HEK293 (cell line): ENCODE measurements at regions not wholly inside any gene's neighbourhood (a gene's known extent, or its start where the extent isn't known, plus 50 kb on each side); places are given as distances from the start of the nearest gene placed in this dataset.

ENCODE experiments used
- BCL11B ChIP-seq: fragments of 450-650 bp; formaldehyde crosslinking; IDR thresholded peaks from 2 replicates; pipeline ENCODE4 v1.5.1; 2016; ENCODE audit warnings: low read depth, missing biosample characterization, missing genetic modification characterization
- YY1 ChIP-seq: fragments of 450-650 bp; formaldehyde crosslinking; IDR thresholded peaks from 2 replicates; pipeline ENCODE4 v1.5.1; 2018; ENCODE audit warnings: missing biosample characterization, missing genetic modification characterization
- ZBTB1 ChIP-seq: fragments of 450-650 bp; formaldehyde crosslinking; IDR thresholded peaks from 2 replicates; pipeline ENCODE4 v1.5.1; 2016; ENCODE audit warnings: missing biosample characterization, missing genetic modification characterization
- ZNF132 ChIP-seq: fragments of 450-650 bp; formaldehyde crosslinking; IDR thresholded peaks from 2 replicates; pipeline ENCODE4 v1.5.1; 2017; ENCODE audit warnings: missing biosample characterization, missing genetic modification characterization, borderline replicate concordance
- ZNF274 ChIP-seq, 2 experiments: fragments of 200-500 bp in 1 of 2; fragments of 450-650 bp in 1 of 2; sonication (Bioruptor generic) in 1 of 2; formaldehyde crosslinking in 1 of 2; IDR thresholded peaks; 2 replicates each; pipeline versions ENCODE4 v1.5.1 to v1.6.1; 2014 to 2016; ENCODE audit warnings: borderline replicate concordance in 1 of 2, inconsistent platforms in 1 of 2, low read length in 1 of 2, missing biosample characterization in 1 of 2, missing genetic modification characterization in 1 of 2
- ZNF548 ChIP-seq: fragments of 450-650 bp; formaldehyde crosslinking; IDR thresholded peaks from 2 replicates; pipeline ENCODE4 v1.5.1; 2016; ENCODE audit warnings: missing biosample characterization, missing genetic modification characterization
- TF ChIP-seq, protein P1 (sequence below): fragments of 450-650 bp; formaldehyde crosslinking; IDR thresholded peaks from 2 replicates; pipeline ENCODE4 v1.5.1; 2016; ENCODE audit warnings: missing biosample characterization, missing genetic modification characterization
- TF ChIP-seq, protein P2 (sequence below): sonication (generic); formaldehyde crosslinking; IDR thresholded peaks from 2 replicates; pipeline ENCODE4 v1.8.1; 2022; ENCODE audit warnings: mild to moderate bottlenecking, moderate library complexity, missing genetic modification reagents
- TF ChIP-seq, protein P3 (sequence below): fragments of 450-650 bp; formaldehyde crosslinking; IDR thresholded peaks from 2 replicates; pipeline ENCODE4 v1.5.1; 2016; ENCODE audit warnings: missing biosample characterization, missing genetic modification characterization
- TF ChIP-seq, protein P4 (sequence below): fragments of 450-650 bp; formaldehyde crosslinking; IDR thresholded peaks from 2 replicates; pipeline ENCODE4 v1.5.1; 2016; ENCODE audit warnings: missing biosample characterization, missing genetic modification characterization, low read depth
- TF ChIP-seq, protein P5 (sequence below): fragments of 450-650 bp; formaldehyde crosslinking; IDR thresholded peaks from 2 replicates; pipeline ENCODE4 v1.5.1; 2016; ENCODE audit warnings: missing biosample characterization, missing genetic modification characterization, borderline replicate concordance
- TF ChIP-seq, protein P6 (sequence below): fragments of 450-650 bp; formaldehyde crosslinking; IDR thresholded peaks from 2 replicates; pipeline ENCODE4 v1.5.1; 2016; ENCODE audit warnings: missing biosample characterization, missing genetic modification characterization
- TF ChIP-seq, protein P7 (sequence below): fragments of 450-650 bp; formaldehyde crosslinking; IDR thresholded peaks from 2 replicates; pipeline ENCODE4 v1.5.1; 2016; ENCODE audit warnings: missing biosample characterization, missing genetic modification characterization

DNA sequence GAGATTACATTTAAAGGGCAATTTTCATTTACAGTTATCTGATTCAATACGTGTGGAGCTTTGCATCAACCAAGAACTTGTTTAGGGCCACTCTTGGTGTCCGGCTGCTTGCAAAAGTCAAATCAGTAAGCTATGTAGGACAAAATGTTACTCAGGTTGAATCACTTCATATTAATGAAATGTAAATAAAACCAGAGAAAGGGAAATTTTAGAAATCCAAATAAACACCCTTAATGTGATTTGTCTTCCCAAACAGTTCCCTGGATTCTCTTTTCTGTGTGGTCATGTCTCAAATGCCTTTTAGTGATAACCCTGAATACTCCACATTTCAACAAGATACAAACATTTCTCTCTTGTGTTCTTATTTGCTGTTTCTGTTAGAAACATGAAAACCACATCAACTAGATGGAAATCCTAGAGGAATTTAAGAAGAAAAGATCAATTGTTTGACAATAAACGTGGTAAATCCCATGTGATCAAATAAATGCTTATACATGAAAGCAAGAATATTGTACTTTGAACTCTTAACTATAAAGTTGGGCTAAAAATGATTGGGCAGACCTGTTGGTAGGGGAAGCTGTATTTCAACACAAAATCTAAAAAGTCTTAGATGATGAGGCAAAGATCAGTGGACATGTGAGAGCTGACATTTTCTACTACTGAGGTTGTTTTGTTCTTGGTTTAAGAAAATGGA, 101.3 kb downstream of the CDC42EP3 start:
- TF ChIP-seq, protein P1, sequence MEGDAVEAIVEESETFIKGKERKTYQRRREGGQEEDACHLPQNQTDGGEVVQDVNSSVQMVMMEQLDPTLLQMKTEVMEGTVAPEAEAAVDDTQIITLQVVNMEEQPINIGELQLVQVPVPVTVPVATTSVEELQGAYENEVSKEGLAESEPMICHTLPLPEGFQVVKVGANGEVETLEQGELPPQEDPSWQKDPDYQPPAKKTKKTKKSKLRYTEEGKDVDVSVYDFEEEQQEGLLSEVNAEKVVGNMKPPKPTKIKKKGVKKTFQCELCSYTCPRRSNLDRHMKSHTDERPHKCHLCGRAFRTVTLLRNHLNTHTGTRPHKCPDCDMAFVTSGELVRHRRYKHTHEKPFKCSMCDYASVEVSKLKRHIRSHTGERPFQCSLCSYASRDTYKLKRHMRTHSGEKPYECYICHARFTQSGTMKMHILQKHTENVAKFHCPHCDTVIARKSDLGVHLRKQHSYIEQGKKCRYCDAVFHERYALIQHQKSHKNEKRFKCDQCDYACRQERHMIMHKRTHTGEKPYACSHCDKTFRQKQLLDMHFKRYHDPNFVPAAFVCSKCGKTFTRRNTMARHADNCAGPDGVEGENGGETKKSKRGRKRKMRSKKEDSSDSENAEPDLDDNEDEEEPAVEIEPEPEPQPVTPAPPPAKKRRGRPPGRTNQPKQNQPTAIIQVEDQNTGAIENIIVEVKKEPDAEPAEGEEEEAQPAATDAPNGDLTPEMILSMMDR (tag by site-specific recombination), result no peak
- TF ChIP-seq, protein P2, sequence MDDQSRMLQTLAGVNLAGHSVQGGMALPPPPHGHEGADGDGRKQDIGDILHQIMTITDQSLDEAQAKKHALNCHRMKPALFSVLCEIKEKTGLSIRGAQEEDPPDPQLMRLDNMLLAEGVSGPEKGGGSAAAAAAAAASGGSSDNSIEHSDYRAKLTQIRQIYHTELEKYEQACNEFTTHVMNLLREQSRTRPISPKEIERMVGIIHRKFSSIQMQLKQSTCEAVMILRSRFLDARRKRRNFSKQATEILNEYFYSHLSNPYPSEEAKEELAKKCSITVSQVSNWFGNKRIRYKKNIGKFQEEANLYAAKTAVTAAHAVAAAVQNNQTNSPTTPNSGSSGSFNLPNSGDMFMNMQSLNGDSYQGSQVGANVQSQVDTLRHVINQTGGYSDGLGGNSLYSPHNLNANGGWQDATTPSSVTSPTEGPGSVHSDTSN (CRISPR knock-in tag), result no peak
- TF ChIP-seq ZBTB1 (tag by site-specific recombination) (no peak), ZNF132 (tag by site-specific recombination) (no peak), ZNF274 (IDR thresholded peaks at IDR 0.05; ENCODE audit: low read length) (no peak), ZNF274 (tag by site-specific recombination; IDR thresholded peaks at IDR 0.05; ENCODE audit: borderline replicate concordance) (no peak), YY1 (tag by site-specific recombination) (no peak), ZNF548 (tag by site-specific recombination) (no peak), BCL11B (tag by site-specific recombination) (no peak)
- TF ChIP-seq, protein P3, sequence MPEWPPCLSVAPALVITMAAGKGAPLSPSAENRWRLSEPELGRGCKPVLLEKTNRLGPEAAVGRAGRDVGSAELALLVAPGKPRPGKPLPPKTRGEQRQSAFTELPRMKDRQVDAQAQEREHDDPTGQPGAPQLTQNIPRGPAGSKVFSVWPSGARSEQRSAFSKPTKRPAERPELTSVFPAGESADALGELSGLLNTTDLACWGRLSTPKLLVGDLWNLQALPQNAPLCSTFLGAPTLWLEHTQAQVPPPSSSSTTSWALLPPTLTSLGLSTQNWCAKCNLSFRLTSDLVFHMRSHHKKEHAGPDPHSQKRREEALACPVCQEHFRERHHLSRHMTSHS (tag by site-specific recombination), result no peak
- TF ChIP-seq, protein P4, sequence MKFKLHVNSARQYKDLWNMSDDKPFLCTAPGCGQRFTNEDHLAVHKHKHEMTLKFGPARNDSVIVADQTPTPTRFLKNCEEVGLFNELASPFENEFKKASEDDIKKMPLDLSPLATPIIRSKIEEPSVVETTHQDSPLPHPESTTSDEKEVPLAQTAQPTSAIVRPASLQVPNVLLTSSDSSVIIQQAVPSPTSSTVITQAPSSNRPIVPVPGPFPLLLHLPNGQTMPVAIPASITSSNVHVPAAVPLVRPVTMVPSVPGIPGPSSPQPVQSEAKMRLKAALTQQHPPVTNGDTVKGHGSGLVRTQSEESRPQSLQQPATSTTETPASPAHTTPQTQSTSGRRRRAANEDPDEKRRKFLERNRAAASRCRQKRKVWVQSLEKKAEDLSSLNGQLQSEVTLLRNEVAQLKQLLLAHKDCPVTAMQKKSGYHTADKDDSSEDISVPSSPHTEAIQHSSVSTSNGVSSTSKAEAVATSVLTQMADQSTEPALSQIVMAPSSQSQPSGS (tag by site-specific recombination), result no peak
- TF ChIP-seq, protein P5, sequence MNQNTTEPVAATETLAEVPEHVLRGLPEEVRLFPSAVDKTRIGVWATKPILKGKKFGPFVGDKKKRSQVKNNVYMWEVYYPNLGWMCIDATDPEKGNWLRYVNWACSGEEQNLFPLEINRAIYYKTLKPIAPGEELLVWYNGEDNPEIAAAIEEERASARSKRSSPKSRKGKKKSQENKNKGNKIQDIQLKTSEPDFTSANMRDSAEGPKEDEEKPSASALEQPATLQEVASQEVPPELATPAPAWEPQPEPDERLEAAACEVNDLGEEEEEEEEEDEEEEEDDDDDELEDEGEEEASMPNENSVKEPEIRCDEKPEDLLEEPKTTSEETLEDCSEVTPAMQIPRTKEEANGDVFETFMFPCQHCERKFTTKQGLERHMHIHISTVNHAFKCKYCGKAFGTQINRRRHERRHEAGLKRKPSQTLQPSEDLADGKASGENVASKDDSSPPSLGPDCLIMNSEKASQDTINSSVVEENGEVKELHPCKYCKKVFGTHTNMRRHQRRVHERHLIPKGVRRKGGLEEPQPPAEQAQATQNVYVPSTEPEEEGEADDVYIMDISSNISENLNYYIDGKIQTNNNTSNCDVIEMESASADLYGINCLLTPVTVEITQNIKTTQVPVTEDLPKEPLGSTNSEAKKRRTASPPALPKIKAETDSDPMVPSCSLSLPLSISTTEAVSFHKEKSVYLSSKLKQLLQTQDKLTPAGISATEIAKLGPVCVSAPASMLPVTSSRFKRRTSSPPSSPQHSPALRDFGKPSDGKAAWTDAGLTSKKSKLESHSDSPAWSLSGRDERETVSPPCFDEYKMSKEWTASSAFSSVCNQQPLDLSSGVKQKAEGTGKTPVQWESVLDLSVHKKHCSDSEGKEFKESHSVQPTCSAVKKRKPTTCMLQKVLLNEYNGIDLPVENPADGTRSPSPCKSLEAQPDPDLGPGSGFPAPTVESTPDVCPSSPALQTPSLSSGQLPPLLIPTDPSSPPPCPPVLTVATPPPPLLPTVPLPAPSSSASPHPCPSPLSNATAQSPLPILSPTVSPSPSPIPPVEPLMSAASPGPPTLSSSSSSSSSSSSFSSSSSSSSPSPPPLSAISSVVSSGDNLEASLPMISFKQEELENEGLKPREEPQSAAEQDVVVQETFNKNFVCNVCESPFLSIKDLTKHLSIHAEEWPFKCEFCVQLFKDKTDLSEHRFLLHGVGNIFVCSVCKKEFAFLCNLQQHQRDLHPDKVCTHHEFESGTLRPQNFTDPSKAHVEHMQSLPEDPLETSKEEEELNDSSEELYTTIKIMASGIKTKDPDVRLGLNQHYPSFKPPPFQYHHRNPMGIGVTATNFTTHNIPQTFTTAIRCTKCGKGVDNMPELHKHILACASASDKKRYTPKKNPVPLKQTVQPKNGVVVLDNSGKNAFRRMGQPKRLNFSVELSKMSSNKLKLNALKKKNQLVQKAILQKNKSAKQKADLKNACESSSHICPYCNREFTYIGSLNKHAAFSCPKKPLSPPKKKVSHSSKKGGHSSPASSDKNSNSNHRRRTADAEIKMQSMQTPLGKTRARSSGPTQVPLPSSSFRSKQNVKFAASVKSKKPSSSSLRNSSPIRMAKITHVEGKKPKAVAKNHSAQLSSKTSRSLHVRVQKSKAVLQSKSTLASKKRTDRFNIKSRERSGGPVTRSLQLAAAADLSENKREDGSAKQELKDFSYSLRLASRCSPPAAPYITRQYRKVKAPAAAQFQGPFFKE, result no peak
- TF ChIP-seq, protein P6, sequence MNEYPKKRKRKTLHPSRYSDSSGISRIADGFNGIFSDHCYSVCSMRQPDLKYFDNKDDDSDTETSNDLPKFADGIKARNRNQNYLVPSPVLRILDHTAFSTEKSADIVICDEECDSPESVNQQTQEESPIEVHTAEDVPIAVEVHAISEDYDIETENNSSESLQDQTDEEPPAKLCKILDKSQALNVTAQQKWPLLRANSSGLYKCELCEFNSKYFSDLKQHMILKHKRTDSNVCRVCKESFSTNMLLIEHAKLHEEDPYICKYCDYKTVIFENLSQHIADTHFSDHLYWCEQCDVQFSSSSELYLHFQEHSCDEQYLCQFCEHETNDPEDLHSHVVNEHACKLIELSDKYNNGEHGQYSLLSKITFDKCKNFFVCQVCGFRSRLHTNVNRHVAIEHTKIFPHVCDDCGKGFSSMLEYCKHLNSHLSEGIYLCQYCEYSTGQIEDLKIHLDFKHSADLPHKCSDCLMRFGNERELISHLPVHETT, result no peak
- TF ChIP-seq, protein P7, sequence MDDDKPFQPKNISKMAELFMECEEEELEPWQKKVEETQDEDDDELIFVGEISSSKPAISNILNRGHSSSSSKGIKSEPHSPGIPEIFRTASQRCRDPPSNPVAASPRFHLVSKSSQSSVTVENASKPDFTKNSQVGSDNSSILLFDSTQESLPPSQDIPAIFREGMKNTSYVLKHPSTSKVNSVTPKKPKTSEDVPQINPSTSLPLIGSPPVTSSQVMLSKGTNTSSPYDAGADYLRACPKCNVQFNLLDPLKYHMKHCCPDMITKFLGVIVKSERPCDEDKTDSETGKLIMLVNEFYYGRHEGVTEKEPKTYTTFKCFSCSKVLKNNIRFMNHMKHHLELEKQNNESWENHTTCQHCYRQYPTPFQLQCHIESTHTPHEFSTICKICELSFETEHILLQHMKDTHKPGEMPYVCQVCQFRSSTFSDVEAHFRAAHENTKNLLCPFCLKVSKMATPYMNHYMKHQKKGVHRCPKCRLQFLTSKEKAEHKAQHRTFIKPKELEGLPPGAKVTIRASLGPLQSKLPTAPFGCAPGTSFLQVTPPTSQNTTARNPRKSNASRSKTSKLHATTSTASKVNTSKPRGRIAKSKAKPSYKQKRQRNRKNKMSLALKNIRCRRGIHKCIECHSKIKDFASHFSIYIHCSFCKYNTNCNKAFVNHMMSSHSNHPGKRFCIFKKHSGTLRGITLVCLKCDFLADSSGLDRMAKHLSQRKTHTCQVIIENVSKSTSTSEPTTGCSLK (tag by site-specific recombination), result no peak
